OCI-LY7 (cell line): ENCODE measurements at regions not wholly inside any gene's neighbourhood (a gene's known extent, or its start where the extent isn't known, plus 50 kb on each side); places are given as distances from the start of the nearest gene placed in this dataset.

Source experiments
- CTCF ChIP-seq: fragments of 200-600 bp; sonication (generic); conservative IDR thresholded peaks from 2 replicates; pipeline ENCODE4 v1.5.1; 2014; ENCODE audit warnings: mild to moderate bottlenecking, antibody characterized with exemption, low read length, moderate library complexity, mixed read lengths
- EZH2phosphoT487 ChIP-seq: fragments of 200-600 bp; sonication (generic); IDR thresholded peaks from 2 replicates; pipeline ENCODE4 v1.6.1; 2018; ENCODE audit warnings: low read depth, borderline replicate concordance, mild to moderate bottlenecking, mixed run types, antibody characterized with exemption, low read length, moderate library complexity, mixed read lengths

GRCh38 chr16:62190426-62190825 is 154.2 kb upstream of the CDH8 start:
- TF ChIP-seq CTCF = peak; percentile 76
- TF ChIP-seq EZH2phosphoT487 = no peak
